ENCODE measurements at regions not wholly inside any gene's neighbourhood (a gene's known extent, or its start where the extent isn't known, plus 50 kb on each side); places are given as distances from the start of the nearest gene placed in this dataset.

DNA sequence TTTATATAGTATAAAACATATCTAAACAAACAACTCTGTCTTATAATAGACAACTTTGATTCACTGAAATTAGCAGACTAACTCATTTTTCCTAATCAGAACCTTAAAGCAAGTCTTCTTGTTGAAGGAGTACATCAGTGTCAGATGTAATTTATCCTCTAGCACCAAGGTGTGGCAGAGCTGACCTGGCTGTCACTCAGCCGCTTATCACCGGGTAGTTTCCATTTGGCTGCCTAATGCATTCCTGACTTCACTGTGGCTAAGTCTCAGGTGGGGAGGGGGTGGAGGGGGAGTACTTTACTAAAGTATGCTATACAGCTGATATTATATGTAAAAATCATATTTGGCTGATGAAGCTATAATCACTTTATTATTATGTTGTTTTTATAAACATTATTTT lies 339.9 kb upstream of the RGS6 start:
- TF ChIP-seq CTCF (IDR thresholded peaks at IDR 0.05; ENCODE audit: low read length) (no peak), EZH2 (IDR thresholded peaks at IDR 0.05; ENCODE audit: borderline replicate concordance, low read length) (no peak)

Measured in OCI-LY1 (cell line).